22Rv1 (cell line): ENCODE measurements at regions not wholly inside any gene's neighbourhood (a gene's known extent, or its start where the extent isn't known, plus 50 kb on each side); places are given as distances from the start of the nearest gene placed in this dataset.
"Not testable (repeated sequence)": the region's sequence is repeated elsewhere in the genome, so short reads cannot be mapped to it uniquely, and the experiment has no call there.

Source experiments
- H3K27ac ChIP-seq: fragments of 450-650 bp; 2 replicates; pipeline ENCODE4 v1.5.1; 2017
- CTCF ChIP-seq: fragments of 450-650 bp; IDR thresholded peaks from 2 replicates; pipeline ENCODE4 v1.5.1; 2017; ENCODE audit warnings: mild to moderate bottlenecking
- ZFX ChIP-seq: fragments of 450-650 bp; IDR thresholded peaks from 2 replicates; pipeline ENCODE4 v1.6.1; 2017; ENCODE audit warnings: antibody characterized with exemption, borderline replicate concordance

GRCh38 chr6:156430386-156430785, 346.8 kb upstream of the ARID1B start:
- no peak overlapping the region for H3K27ac ChIP-seq
- TF ChIP-seq CTCF (no peak), ZFX (no peak)

- TF ChIP-seq ZFX (no peak), CTCF (no peak)
- H3K27ac ChIP-seq = no peak overlapping the region
Observed at GRCh38 chr6:156427345-156427744, 349.8 kb upstream of the ARID1B start.

GRCh38 chr6:156425359-156426020, 351.7 kb upstream of the ARID1B start:
- H3K27ac ChIP-seq = no peak overlapping the region
- no peak for TF ChIP-seq ZFX

GRCh38 chr6:156423829-156424228, 353.3 kb upstream of the ARID1B start:
- no peak for TF ChIP-seq ZFX
- TF ChIP-seq CTCF = no peak
- H3K27ac ChIP-seq = no peak overlapping the region

- TF ChIP-seq CTCF = no peak
- no peak for TF ChIP-seq ZFX
- H3K27ac ChIP-seq = no peak overlapping the region
Observed at GRCh38 chr6:156423075-156423474, 354.1 kb upstream of the ARID1B start.

- H3K27ac ChIP-seq = no peak overlapping the region
- TF ChIP-seq CTCF = no peak
- TF ChIP-seq ZFX = no peak
Observed at GRCh38 chr6:156421933-156422332, 355.2 kb upstream of the ARID1B start.

- not testable (repeated sequence) for H3K27ac ChIP-seq
Observed at GRCh38 chr6:156421301-156421700, 355.9 kb upstream of the ARID1B start.

GRCh38 chr6:156420172-156420993, 356.8 kb upstream of the ARID1B start:
- H3K27ac ChIP-seq = no peak overlapping the region
- no peak for TF ChIP-seq CTCF
- no peak for TF ChIP-seq ZFX
